OCI-LY7 (cell line): ENCODE measurements at regions not wholly inside any gene's neighbourhood (a gene's known extent, or its start where the extent isn't known, plus 50 kb on each side); places are given as distances from the start of the nearest gene placed in this dataset.

Experiments
- BruUV-seq: library from RNA; stranded (reverse); fragments of 400-500 nt; replicated peaks from 2 replicates; lab custom pipeline; 2021; lab: Mats Ljungman, UMichigan
- CTCF ChIA-PET: fragments of 300-600 bp; sonication (Branson Sonifier 250); formaldehyde crosslinking; loops from one replicate; lab custom pipeline; 2022; ENCODE audit warnings: antibody characterized with exemption; ENCODE audit not compliant: unreplicated experiment; lab: Charles Lee
- POLR2A ChIA-PET: fragments of 300-600 bp; sonication (Branson Sonifier 250); formaldehyde crosslinking; loops from one replicate; lab custom pipeline; 2022; ENCODE audit warnings: antibody characterized with exemption; lab: Charles Lee
- DNase-seq: peaks from one replicate; pipeline ENCODE4 v3.0.0-alpha.2; 2015; ENCODE audit warnings: low spot score
- H2AFZ ChIP-seq: fragments of 200-600 bp; sonication (generic), shearing (Covaris generic); 2 replicates; pipeline ENCODE4 v1.6.1; 2014; ENCODE audit warnings: mild to moderate bottlenecking, antibody characterized with exemption, low read length, moderate library complexity
- H3K27ac ChIP-seq: fragments of 200-600 bp; sonication (generic); 2 replicates; pipeline ENCODE4 v1.5.1; 2014; ENCODE audit warnings: mixed run types, low read depth, mild to moderate bottlenecking, moderate library complexity, low read length, inconsistent platforms; ENCODE audit not compliant: poor library complexity, severe bottlenecking
- H3K36me3 ChIP-seq: fragments of 200-600 bp; sonication (generic); 2 replicates; pipeline ENCODE4 v1.6.1; 2014; ENCODE audit warnings: mild to moderate bottlenecking, antibody characterized with exemption, low read length, moderate library complexity, mixed read lengths; ENCODE audit not compliant: insufficient read depth
- H3K4me1 ChIP-seq: fragments of 200-600 bp; sonication (generic); 2 replicates; pipeline ENCODE4 v1.5.1; 2014; ENCODE audit warnings: mild to moderate bottlenecking, low read length; ENCODE audit not compliant: insufficient read depth, poor library complexity, severe bottlenecking
- H3K4me2 ChIP-seq: fragments of 200-600 bp; sonication (generic); 2 replicates; pipeline ENCODE4 v1.6.1; 2014; ENCODE audit warnings: mild to moderate bottlenecking, low read length
- H3K4me3 ChIP-seq: fragments of 200-600 bp; sonication (generic); 2 replicates; pipeline ENCODE4 v1.5.1; 2014; ENCODE audit warnings: mild to moderate bottlenecking, low read depth, low read length; ENCODE audit not compliant: poor library complexity, severe bottlenecking
- H3K79me2 ChIP-seq: fragments of 200-600 bp; sonication (generic); 2 replicates; pipeline ENCODE4 v1.6.1; 2016; ENCODE audit warnings: low read depth, mild to moderate bottlenecking, low read length, moderate library complexity, mixed read lengths; ENCODE audit not compliant: insufficient read depth
- H3K9me2 ChIP-seq: fragments of 200-600 bp; sonication (generic); 2 replicates; pipeline ENCODE4 v1.6.1; 2016; ENCODE audit warnings: mild to moderate bottlenecking, low read length, mixed read lengths; ENCODE audit not compliant: insufficient read depth
- H3K9me3 ChIP-seq: fragments of 200-600 bp; sonication (generic); 2 replicates; pipeline ENCODE4 v1.6.1; 2014; ENCODE audit warnings: mild to moderate bottlenecking, mixed run types, low read length, mixed read lengths
- H4K20me1 ChIP-seq: fragments of 200-600 bp; sonication (generic); 2 replicates; pipeline ENCODE4 v1.6.1; 2014; ENCODE audit warnings: mild to moderate bottlenecking, antibody characterized with exemption, low read length, moderate library complexity, mixed read lengths; ENCODE audit not compliant: insufficient read depth
- EZH2phosphoT487 ChIP-seq: fragments of 200-600 bp; sonication (generic); IDR thresholded peaks from 2 replicates; pipeline ENCODE4 v1.6.1; 2018; ENCODE audit warnings: low read depth, borderline replicate concordance, mild to moderate bottlenecking, mixed run types, antibody characterized with exemption, low read length, moderate library complexity, mixed read lengths
- intact Hi-C: fragments of 100-400 bp; cut with micrococcal nuclease; formaldehyde crosslinking; loops from one replicate; pipeline ENCODE4 v1.10.0; 2022; ENCODE audit not compliant: unreplicated experiment
- TF ChIP-seq, protein P1 (sequence below): fragments of 200-600 bp; sonication (generic); conservative IDR thresholded peaks from 2 replicates; pipeline ENCODE4 v1.5.1; 2014; ENCODE audit warnings: mild to moderate bottlenecking, antibody characterized with exemption, low read length, moderate library complexity, mixed read lengths

DNA sequence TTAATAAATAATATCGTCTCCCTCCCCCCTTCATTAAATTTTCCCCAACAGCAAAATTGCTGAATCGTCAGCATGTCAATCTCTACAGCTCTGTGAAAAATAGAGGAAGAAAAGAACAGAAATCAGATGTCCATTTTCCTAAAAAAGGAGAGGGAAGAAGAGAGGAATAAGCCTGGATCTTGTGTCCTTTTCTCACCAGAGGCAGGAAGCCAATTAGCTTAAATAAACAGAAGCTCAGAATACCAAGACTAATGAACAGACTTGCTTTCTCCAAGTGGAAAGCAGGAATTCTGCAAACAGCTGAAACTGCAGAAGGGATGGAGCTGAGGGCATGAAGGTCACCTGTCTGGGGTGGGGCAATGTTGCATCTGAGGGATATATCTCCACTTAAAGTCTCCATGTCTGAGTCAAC lies 265.7 kb downstream of the CCDC85A start:
- ChIA-PET POLR2A (interaction anchor here (0.6 kb wide), 1 partner anchor 159 kb away, joined by 5 read pairs; no protein-coding TSS in a partner anchor), CTCF (no interaction called here)
- H3K36me3 ChIP-seq: no peaks in the 10 kb centered on the region
- H3K79me2 ChIP-seq: no peaks in the 10 kb centered on the region
- no TSS peak for BruUV-seq
- no peaks in the 10 kb centered on the region for H4K20me1 ChIP-seq
- intact Hi-C loops: no loop called here
- no peak overlapping the region for H3K27ac ChIP-seq
- TF ChIP-seq EZH2phosphoT487: no peak
- TF ChIP-seq, protein P1, sequence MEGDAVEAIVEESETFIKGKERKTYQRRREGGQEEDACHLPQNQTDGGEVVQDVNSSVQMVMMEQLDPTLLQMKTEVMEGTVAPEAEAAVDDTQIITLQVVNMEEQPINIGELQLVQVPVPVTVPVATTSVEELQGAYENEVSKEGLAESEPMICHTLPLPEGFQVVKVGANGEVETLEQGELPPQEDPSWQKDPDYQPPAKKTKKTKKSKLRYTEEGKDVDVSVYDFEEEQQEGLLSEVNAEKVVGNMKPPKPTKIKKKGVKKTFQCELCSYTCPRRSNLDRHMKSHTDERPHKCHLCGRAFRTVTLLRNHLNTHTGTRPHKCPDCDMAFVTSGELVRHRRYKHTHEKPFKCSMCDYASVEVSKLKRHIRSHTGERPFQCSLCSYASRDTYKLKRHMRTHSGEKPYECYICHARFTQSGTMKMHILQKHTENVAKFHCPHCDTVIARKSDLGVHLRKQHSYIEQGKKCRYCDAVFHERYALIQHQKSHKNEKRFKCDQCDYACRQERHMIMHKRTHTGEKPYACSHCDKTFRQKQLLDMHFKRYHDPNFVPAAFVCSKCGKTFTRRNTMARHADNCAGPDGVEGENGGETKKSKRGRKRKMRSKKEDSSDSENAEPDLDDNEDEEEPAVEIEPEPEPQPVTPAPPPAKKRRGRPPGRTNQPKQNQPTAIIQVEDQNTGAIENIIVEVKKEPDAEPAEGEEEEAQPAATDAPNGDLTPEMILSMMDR: no peak
- no peak overlapping the region for H3K4me2 ChIP-seq
- H3K9me2 ChIP-seq: no peaks in the 10 kb centered on the region
- no peak overlapping the region for H3K4me3 ChIP-seq
- H2AFZ ChIP-seq: no peak overlapping the region
- no peaks in the 10 kb centered on the region for H3K9me3 ChIP-seq
- DNase-seq: no peak
- no peaks in the 10 kb centered on the region for H3K4me1 ChIP-seq

DNA sequence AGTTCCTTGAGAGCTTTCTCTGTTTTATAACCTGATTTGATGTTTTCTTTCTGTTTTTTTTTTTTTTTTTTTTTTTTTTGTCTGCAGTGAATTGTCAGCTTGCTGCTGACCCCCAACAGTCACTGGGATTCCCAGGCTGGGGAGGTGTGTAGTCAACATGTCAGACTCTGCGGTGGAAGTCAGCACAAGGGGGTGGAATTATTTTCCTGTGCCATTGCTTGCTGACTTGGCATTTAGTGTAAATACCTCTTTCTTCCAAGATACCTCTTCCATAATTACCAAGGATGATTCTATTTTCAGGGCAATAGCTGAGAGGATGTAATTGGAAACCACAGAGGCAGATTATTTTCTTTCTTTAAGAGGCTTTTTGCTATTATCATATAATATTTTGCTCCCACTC lies 266.3 kb downstream of the CCDC85A start:
- TF ChIP-seq, protein P1: no peak
- no peak for TF ChIP-seq EZH2phosphoT487
- no peaks in the 10 kb centered on the region for H3K4me1 ChIP-seq
- intact Hi-C loops: no loop called here
- no peak overlapping the region for H3K4me2 ChIP-seq
- no peaks in the 10 kb centered on the region for H3K36me3 ChIP-seq
- DNase-seq: no peak
- POLR2A ChIA-PET: interaction anchor here (0.6 kb wide), 1 partner anchor 159 kb away, joined by 5 read pairs; no protein-coding TSS in a partner anchor
- no peaks in the 10 kb centered on the region for H3K79me2 ChIP-seq
- no peak overlapping the region for H3K27ac ChIP-seq
- no peak overlapping the region for H3K4me3 ChIP-seq
- no TSS peak for BruUV-seq
- H3K9me2 ChIP-seq: no peaks in the 10 kb centered on the region
- CTCF ChIA-PET: no interaction called here
- H3K9me3 ChIP-seq: no peaks in the 10 kb centered on the region
- H2AFZ ChIP-seq: no peak overlapping the region
- H4K20me1 ChIP-seq: no peaks in the 10 kb centered on the region

DNA sequence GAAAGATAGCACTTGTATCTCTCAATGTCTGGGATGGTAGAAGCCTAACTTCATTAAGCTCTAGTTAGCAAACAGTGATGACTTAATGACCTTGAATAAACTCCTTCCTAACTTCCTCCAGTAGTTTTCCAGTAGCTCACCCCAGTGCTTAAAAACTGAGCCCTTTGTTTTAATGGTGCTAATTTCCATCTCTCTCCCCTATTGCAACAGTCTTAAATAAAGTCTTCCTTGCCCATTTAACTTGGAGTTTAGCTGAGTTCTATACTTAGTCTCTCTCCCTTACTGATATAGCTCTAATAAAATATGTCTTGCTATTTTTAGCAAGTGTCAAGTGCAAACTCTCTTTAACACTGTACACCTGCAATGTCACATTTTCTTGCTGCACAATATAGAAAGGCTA lies 267.0 kb downstream of the CCDC85A start:
- intact Hi-C loops: no loop called here
- Histone ChIP-seq H3K9me2 (no peaks in the 10 kb centered on the region), H4K20me1 (no peaks in the 10 kb centered on the region), H2AFZ (no peak overlapping the region), H3K4me1 (no peaks in the 10 kb centered on the region), H3K27ac (no peak overlapping the region), H3K4me2 (no peak overlapping the region), H3K9me3 (no peaks in the 10 kb centered on the region), H3K36me3 (no peaks in the 10 kb centered on the region), H3K4me3 (no peak overlapping the region), H3K79me2 (no peaks in the 10 kb centered on the region)
- POLR2A ChIA-PET: no interaction called here
- CTCF ChIA-PET: no interaction called here
- TF ChIP-seq, protein P1: no peak
- TF ChIP-seq EZH2phosphoT487: no peak
- no TSS peak for BruUV-seq
- DNase-seq: no peak
